Left ventricle myocardium superior (tissue), 1 donor: ENCODE measurements at regions not wholly inside any gene's neighbourhood (a gene's known extent, or its start where the extent isn't known, plus 50 kb on each side); places are given as distances from the start of the nearest gene placed in this dataset.
"Not testable (repeated sequence)": the region's sequence is repeated elsewhere in the genome, so short reads cannot be mapped to it uniquely, and the experiment has no call there.

ENCODE experiments used
- ATAC-seq: fragments of 200-7000 bp; cut with Tn5 transposase; one replicate; pipeline ENCODE4 v1.9.1; 2020; ENCODE audit warnings: mild to moderate bottlenecking, moderate library complexity
- DNase-seq: peaks from one replicate; pipeline ENCODE4 v3.0.0-alpha.2; 2020
- intact Hi-C: fragments of 100-400 bp; cut with micrococcal nuclease; formaldehyde crosslinking; loops from one replicate; pipeline ENCODE4 v1.11.0; 2022
- donor health status: DM: no; HTN: yes; CAD: no; lungs with severe emphysema.

DNA sequence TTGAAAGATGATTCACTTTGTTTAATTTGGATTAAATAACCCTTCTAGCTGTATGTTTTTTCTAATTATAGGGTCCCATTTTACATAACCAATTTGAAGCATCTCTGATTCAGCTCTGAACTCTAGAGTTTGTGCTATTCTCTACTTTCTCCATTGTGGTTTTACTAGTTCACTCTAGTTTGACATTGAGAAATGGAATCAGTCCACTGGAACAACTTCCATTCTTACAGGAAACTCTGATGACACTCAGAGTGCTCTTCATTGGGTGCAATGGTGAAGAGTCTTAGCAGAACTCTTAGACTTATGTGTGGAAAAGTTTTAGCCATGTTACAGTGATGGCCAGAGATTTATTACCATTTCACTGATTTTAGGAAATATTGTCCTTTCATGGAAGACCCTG lies 140.7 kb downstream of the DYRK2 start:
- intact Hi-C loops, result no loop called here
- DNase-seq (no peak), ATAC-seq (no peak)

DNA sequence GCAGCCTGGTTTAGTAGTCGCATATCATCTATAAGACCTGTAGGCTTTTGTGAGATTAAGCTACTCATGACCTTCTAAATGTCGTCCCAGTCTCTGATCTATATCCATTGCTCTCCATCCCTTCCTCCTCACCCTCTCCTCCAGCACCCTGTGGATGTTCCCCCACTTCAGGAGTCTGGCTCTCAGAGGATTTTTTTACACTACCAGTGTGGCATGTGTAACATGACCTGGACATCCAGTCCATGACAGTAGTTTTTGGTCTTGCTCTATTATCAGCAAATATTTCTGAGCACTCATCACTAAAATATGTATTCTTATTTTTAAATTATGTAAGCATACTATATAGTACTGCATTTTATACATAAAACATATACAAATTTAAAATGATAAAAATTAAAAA lies 142.1 kb downstream of the DYRK2 start:
- intact Hi-C loops, result loop anchor here (10.0 kb wide), 1 partner anchor 136 kb away; no protein-coding TSS in a partner anchor
- ATAC-seq, result peak; percentile 15
- no peak for DNase-seq

DNA sequence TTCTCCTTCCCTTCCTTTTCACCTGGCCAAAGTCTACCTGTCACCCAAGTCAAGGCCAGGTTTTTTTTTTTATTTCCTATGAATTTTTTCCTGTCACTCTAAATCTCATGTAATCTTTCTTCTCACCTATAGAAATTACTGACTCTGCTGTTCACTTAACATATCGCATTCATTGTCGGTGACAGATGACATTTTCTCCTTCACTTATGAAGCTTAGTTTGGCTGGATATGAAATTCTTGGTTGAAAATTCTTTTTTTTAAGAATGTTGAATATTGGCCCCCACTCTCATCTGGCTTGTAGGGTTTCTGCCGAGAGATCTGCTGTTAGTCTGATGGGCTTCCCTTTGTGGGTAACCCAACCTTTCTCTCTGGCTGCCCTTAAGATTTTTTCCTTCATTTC lies 142.8 kb downstream of the DYRK2 start:
- intact Hi-C loops, result loop anchor here (10.0 kb wide), 1 partner anchor 137 kb away; no protein-coding TSS in a partner anchor
- not testable (repeated sequence) for ATAC-seq, DNase-seq

DNA sequence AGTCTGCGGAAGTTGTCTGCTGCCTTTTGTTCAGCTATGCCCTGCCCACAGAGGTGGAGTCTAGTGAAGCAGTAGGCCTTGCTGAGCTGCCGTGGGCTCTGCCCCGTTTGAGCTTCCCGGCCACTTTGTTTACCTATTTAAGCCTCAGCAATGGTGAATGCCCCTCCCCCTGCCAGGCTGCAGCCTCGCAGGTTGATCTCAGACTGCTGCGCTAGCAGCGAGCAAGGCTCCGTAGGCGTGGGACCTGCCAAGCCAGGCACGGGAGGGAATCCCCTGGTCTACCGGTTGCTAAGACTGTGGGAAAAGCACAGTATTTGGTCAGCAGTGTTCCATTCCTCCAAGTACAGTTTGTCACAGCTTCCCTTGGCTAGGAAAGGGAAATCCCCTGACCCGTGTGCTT lies 143.6 kb downstream of the DYRK2 start:
- intact Hi-C loops, result loop anchor here (10.0 kb wide), 1 partner anchor 137 kb away; no protein-coding TSS in a partner anchor
- DNase-seq, result no peak
- ATAC-seq, result no peak

DNA sequence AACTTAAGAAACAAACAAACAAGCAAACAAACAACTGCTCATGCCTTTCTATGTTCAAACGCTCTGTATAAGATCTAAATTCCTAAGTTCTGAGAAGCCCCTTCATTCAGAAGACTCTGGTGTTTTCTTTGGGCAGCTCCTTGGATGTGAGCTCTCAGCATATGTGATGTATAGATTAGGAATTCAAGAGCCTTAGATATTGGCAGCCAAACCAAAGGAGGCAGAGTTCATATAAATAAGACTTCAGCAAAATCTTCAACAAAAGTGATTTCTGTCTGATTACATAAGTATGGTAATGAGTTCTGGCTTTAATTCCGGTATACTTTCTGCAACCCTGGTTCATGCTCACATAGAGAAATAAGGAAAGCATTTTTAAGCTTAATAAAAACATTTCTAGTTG lies 145.6 kb downstream of the DYRK2 start:
- intact Hi-C loops, result loop anchor here (10.0 kb wide), 1 partner anchor 139 kb away; no protein-coding TSS in a partner anchor
- DNase-seq, result no peak
- no peak for ATAC-seq

DNA sequence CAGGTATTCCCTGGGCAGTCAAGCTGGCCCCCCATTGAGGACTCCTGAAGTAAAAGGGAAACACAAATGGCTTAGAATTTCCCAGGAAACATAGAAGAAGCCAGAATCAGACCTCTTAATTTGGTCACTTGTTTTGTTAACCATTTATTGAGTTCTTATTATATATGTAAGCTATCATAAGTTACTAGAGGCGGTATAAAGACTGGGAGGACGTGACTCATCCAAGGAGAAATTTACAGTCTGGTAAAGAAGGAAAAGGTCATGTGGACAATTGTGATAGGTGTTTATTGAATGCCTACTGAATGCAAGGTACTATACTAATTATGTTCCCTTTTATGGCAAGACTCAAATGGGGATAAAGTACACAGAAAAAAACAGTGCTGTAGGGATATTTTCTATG lies 146.7 kb downstream of the DYRK2 start:
- intact Hi-C loops, result loop anchor here (10.0 kb wide), 1 partner anchor 140 kb away; no protein-coding TSS in a partner anchor

DNA sequence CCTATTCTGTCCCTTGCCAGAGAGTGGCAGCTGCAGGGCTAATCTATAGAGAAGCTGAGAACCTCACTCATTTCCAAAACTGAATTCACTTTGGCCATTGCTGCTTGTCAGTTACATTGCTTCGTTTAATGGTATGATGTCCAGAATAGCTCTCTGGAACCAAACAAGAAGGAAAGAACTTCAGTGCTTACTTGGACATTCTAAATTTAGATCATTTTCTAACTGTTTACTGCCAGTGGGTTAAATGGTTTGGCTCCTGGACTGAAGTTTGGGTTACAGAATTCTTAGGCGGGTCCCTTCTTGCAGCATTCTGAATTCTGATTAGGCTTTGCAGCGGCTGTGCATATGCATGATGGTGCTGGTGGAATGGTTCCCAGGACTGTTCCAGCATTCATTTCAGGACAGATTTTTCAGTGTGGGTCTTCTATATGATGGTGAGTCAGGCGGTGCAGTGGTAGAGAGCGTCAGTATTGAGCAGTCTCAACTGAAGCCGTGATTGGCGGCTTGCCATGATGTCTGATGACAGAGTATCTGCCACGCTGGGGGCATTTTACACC lies 148.7 kb downstream of the DYRK2 start:
- DNase-seq (peak; percentile 41), ATAC-seq (peak; percentile 86)
- intact Hi-C loops, result loop anchor here (10.0 kb wide), 1 partner anchor 142 kb away; no protein-coding TSS in a partner anchor

More for the DNA sequence above, 146.7 kb downstream of the DYRK2 start:
- ATAC-seq (no peak), DNase-seq (no peak)

DNA sequence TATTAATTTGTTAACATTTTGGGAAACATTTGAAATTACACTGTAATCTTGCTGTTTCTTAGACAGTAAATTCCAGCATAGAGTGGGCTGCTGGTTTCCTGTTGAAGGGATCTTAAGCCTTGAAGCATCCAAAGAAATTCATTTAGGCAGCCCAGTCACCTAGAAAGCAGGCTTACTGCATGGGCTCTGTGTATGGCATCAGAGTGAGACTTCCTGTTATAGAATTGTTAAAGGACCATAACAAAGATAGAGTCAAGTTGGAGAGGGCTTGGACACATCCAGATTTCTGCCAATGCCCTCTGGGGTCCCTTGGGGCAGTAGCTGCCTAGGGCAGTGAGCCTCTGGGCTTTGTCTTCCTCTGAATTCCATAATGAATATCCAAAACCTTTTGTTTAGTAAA lies 149.2 kb downstream of the DYRK2 start:
- intact Hi-C loops, result loop anchor here (10.0 kb wide), 1 partner anchor 143 kb away; no protein-coding TSS in a partner anchor
- DNase-seq, result no peak
- peak; percentile 53 for ATAC-seq

DNA sequence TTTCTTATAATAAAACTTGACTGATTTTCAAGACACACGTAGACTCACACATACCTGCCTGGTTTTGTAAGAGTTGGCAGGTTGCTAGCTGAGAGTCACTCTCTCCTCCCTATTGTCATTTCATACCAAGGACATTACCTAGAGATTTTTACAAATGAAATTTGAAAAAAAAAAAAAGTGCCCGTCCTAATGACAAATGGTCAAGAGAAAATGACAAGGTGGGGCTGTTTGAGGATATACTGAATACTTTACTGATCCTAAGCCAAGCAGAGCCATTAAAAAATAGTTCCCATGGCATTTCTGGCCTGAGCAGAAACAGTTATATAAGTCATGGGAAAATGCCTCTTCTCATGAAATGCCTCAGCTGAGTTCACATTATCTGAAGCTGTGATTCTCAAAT lies 150.2 kb downstream of the DYRK2 start:
- intact Hi-C loops, result loop anchor here (10.0 kb wide), 1 partner anchor 144 kb away; no protein-coding TSS in a partner anchor
- DNase-seq (no peak), ATAC-seq (peak; percentile 9)

DNA sequence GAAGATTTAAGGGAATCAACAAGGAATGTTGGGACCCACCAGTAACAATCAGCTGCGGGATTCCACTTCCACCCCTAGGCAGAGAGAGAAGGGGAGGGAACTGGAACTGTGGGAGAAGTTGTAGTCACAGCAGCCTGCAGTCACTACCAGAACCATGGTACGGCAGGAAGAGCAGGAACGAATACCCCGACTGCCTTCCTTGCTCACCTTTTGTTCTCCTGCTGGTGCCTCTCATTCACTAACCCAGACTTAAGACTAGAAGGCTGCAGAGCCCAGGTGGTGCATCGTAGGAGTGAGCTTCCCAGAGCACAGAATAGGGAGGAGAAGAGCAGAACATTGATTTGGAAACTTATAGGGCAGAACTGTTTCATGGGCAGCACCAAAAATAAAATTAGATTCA lies 154.2 kb downstream of the DYRK2 start:
- ATAC-seq, result no peak
- DNase-seq, result no peak
- intact Hi-C loops, result no loop called here

DNA sequence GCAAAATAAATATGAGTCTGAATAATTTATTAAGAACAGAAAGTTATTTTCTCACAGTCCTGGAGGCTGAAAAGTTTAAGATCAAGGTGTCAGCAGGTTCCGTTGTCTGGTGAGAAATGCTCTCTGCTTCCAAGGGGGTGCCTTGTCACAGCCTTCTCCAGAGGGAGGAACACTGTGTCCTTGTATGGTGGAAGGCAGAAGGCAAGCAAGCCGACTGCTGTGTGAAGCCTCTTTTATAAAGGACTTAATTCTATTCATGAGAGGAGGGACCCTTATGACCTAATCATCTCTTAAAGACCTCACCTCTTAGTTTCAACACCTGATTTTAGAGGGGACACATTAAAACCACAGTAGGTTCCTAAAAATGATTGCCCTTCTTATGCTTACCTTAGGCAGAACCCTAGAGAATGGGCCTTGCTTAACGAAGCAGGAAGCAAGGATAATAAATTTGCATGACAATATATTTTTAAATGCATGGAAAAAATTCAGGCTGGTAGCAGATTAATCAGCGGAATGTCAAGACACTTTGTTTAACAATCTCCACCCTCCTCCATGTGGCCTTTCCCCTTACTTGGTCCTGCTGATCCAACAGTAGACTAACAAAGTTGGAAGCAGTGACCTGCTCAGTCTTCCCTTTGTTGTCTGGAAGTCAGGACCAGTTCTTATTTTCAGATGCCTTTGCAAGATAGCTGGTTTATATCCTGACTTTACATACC lies 154.9 kb downstream of the DYRK2 start:
- DNase-seq (no peak), ATAC-seq (peak; percentile 30)
- intact Hi-C loops, result no loop called here

DNA sequence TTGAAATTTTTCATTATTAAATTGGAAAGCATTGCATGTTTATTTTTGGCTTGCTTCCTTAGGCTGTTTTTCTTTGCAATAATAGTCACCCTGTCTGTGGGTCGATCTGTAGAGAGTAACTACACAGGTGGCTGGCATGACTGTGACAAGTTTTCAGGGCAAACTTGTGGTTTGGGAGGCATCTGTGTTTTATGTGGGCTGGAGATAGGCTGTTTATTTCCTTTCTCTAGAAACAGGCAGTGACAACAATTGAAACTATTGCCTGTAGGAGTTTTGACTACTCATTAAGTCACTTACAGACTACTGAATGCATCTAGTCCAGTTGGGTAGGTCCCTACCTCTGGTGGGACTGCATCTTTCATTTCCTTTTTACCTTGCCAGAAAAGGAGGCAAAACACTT lies 155.6 kb downstream of the DYRK2 start:
- no peak for ATAC-seq
- intact Hi-C loops, result no loop called here
- DNase-seq, result no peak

DNA sequence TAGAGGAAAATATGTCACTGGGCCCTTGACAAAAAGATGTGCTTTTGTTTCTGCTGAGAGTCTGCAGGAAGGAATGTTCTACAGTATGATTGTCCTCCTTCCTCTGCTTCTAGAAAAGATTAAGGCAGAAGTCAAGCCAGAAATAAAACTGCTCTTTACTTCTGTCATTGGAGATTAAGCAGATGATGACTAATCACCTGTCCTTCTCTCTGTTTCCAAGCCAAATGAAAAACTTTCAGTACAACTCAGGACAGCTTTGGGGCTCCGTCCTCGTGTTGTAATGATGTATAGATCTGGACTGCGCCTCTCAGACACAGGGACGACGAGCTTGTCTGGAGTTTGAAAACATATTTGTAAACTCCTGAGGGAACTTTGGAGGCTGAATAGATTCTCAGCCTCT lies 159.3 kb downstream of the DYRK2 start:
- no peak for ATAC-seq
- intact Hi-C loops, result no loop called here

DNA sequence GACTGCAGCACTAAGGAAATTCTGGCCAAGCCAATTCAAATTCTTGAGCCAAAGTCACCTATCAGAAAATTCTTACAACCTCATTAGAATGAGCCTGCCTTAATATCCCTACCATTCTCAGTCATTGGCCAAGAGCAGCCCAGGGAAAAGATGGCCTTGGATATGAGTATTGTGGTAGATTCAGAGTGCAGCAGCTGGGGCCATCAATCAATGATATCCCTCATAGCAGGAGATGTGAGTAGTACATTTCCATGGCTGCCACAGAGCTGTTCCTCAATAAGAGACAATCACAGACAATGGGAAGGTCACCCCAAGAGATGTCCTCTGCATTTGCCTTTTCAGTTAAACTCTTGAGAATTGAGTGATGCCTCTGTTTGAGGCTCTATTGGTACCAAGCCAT lies 161.6 kb downstream of the DYRK2 start:
- intact Hi-C loops, result no loop called here
- DNase-seq (no peak), ATAC-seq (no peak)

More for the DNA sequence above, 159.3 kb downstream of the DYRK2 start:
- no peak for DNase-seq

DNA sequence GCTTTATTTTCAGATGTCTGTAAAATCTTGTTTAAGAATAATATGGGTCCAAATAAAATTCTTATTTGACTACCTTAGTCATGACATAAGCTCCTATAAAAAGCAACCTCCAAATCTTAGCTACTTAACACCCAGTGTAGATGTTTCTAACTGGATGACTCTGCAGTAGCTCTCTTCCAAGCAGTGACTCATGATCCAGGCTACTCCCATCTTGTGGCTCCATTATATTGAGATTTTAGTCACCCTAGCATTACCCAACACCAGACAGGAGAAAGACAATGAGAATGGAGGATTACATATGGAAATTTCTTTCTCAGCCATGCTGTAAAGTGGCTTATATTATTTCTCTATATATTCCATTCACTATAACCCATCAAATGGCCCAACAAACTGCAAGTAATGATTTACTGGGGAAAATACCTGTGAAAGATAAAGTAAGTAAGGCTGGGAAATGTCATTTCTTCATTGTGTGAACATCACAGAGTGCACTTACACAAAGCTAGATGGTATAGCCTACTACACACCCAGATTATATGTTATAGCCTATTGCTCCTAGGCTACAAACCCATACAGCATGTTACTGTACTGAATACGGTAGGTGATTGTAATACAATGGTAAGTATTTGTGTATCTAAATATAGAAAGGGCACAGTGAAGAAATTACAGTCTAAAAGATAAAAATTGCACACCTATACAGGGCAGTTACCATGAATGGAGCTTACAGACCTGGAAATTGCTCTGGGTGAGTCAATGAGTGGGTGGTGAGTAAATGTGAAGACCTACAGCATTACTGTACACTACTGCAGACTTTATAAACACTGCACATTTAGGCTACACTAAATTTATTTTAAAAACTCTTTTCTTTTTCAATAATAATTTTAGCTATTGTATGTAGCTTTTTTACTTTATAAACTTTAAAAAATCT lies 163.2 kb downstream of the DYRK2 start:
- intact Hi-C loops, result no loop called here
- DNase-seq, result no peak
- no peak for ATAC-seq

DNA sequence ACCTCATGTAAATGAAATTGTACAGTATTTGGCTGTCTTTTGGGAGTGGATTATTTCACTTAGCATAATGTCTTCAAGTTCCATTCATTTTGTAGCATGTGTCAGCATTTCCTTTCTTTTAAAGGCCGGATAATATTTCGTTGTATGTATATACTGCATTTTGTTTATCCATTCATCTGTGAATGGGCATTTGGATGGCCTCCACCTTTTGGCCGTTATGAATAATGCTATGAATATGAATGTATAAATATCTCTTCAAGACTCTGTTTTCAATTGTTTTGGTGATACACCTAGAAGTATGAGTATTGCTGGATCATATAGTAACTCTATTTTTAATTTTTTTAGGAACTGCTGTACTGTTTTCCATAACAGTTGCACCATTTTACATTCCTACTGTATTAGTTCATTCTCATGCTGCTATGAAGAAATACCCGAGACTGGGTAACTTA lies 164.9 kb downstream of the DYRK2 start:
- intact Hi-C loops, result no loop called here
- DNase-seq, result no peak
- ATAC-seq, result no peak

DNA sequence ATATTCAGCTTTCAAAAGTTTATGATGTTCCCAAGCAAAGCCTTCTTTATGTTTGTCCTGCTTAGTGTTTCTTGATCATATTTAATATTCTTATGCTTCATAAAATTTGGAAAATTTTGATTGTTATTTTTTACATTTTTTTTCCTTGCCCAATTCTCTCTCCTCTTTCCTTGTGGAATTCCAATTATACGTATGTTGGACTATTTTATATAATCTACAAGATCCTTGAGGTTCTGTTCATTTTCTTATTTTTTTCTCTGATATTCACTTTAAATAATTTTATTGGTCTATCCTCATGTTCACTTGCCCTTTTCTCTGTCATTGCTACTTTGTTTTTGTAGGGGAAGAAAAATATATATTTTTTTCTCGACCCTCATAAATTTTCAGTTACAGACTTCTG lies 167.7 kb downstream of the DYRK2 start:
- ATAC-seq (no peak), DNase-seq (no peak)
- intact Hi-C loops, result no loop called here

DNA sequence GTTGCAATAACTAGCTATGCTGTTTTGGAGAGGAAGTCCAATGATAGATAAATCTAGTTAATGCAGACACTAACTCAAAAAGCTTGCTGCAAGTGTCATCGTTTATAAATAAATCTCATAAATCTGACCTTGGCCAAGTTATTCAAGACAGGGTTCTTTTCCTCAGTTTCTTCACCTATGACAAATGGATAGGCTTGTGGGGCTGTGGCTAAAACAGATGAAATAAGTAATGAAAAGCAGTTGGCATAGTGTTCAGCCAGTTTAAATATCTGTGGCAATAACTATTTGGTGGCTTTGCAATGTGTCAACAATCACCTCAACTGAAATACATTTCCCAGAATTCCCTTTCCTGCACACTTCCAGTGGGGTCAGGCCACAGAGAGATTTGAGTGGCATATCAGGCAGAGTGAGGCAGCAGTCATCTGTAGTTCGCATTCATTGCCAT lies 169.9 kb downstream of the DYRK2 start:
- DNase-seq (no peak), ATAC-seq (no peak)
- intact Hi-C loops, result no loop called here

DNA sequence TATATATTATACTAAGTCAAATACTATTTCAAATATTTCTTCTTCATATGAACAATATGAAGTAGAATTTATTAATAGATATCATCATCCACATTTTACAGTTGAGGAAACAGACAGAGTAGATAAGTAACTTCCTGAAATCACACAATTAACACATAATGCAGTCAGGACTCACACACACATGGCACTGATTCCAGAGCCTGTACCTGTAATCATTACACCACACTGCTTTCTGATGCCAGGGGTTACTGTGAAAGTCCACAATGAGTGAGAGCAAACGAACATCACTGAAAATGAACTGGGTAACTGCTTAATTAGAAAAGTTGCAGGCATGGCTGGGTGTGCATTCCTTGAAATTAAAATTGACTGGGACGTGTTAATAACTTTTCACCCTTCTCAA lies 169.3 kb upstream of the IFNG-AS1 start:
- DNase-seq (no peak), ATAC-seq (no peak)
- intact Hi-C loops, result no loop called here

DNA sequence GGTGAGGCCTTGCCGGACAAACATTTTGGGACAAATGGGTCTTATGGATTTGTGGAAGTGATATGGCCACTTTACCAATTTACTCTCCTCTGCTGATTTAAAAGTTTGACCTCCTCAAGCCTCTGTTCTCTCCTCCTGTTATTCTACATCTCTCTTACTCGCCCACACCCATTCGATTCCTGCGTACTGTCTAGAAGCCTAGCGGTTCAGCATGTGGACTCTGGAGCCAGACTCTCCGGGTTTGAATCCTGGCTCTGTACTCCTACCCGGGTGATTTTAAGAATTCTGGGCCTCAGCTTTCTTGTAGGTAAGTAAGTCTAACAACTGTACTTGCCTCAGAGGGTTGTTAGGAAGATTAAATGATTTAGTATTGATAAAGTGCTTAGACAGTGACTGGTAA lies 168.6 kb upstream of the IFNG-AS1 start:
- ATAC-seq, result no peak
- no peak for DNase-seq
- intact Hi-C loops, result no loop called here
